Activated CD8-positive, alpha-beta T cell treated with anti-CD3 and anti-CD28 coated beads, Interleukin-2, amount 10 ng/mL, durations not matched to agents 7 days and 5 days (primary cell): ENCODE measurements at regions not wholly inside any gene's neighbourhood (a gene's known extent, or its start where the extent isn't known, plus 50 kb on each side); places are given as distances from the start of the nearest gene placed in this dataset.
A peak's percentile ranks its signal among the peaks of the same experiment; 100 is the strongest.
"Not testable (repeated sequence)": the region's sequence is repeated elsewhere in the genome, so short reads cannot be mapped to it uniquely, and the experiment has no call there.

Experiments used
- ATAC-seq: fragments of 150-1000 bp; cut with Tn5 transposase; one replicate; pipeline ENCODE4 v1.10.0; 2021; ENCODE audit warnings: moderate library complexity
- CTCF ChIA-PET: fragments of 350-600 bp; sonication (Branson Sonifier 250); formaldehyde crosslinking; loops from one replicate; lab custom pipeline; 2021; ENCODE audit warnings: antibody characterized with exemption; lab: Charles Lee
- POLR2A ChIA-PET: fragments of 350-600 bp; sonication (Branson Sonifier 250); formaldehyde crosslinking; loops from one replicate; lab custom pipeline; 2021; ENCODE audit warnings: antibody characterized with exemption; lab: Charles Lee
- DNase-seq: peaks from one replicate; pipeline ENCODE4 v3.0.0-alpha.2; 2020
- H3K27ac Mint-ChIP-seq: one replicate; pipeline ENCODE4 v1.8.0; 2021; ENCODE audit warnings: mild to moderate bottlenecking, mixed read lengths
- H3K27me3 Mint-ChIP-seq: one replicate; pipeline ENCODE4 v1.8.0; 2021; ENCODE audit warnings: low read depth, mixed read lengths
- H3K36me3 Mint-ChIP-seq: one replicate; pipeline ENCODE4 v1.8.0; 2021; ENCODE audit warnings: low read depth, mixed read lengths
- H3K4me1 Mint-ChIP-seq: one replicate; pipeline ENCODE4 v1.8.0; 2021; ENCODE audit warnings: low read depth, mixed read lengths
- H3K4me3 Mint-ChIP-seq: one replicate; pipeline ENCODE4 v1.8.0; 2021; ENCODE audit warnings: mild to moderate bottlenecking, mixed read lengths
- H3K9me3 Mint-ChIP-seq: one replicate; pipeline ENCODE4 v1.8.0; 2022; ENCODE audit warnings: mixed read lengths; ENCODE audit not compliant: insufficient read depth

DNA sequence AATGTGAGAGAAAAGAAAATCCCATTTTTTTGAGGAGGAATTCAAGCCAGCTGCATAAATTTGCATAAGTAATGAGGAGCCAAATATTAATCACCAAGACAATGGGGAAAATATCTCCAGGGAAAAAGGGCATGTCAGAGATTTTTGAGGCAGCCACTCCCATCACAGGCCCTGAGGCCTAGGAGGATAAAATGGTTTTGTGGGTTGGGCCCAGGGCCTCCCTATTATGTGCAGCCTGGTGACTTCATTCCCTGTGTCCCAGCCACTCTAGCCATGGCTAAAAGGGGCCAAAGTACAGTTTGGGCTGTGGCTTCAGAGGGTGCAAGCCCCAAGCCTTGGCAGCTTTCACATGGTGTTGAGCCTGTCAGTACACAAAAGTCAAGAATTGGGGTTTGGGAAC, 1051.0 kb upstream of the FOXG1 start:
- H3K36me3 Mint-ChIP-seq = no peaks in the 10 kb centered on the region
- H3K4me3 Mint-ChIP-seq = no peak overlapping the region
- POLR2A ChIA-PET = no interaction called here
- DNase-seq (no peak), ATAC-seq (no peak)
- CTCF ChIA-PET = no interaction called here
- H3K9me3 Mint-ChIP-seq = peaks cover 26% of the 10 kb centered on the region
- H3K27me3 Mint-ChIP-seq = no peaks in the 10 kb centered on the region
- no peak overlapping the region for H3K27ac Mint-ChIP-seq
- no peaks in the 10 kb centered on the region for H3K4me1 Mint-ChIP-seq

DNA sequence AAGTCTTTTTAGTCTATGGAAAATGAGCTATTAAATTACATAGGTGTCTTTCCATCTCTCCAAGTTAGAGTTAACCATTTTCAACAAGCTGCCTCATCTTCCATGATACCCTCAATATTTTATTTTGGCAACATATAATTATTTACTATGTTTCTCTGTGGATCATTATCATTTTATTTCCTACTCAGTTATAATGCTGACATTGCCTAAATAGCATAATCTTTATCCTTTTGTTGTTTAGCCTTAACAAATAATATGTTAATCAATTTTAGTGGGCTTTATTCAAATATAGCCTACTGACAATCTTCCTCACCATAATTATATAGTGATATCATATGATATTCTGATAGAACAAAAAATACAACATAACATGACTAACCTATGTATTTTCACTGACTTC, 1044.8 kb upstream of the FOXG1 start:
- CTCF ChIA-PET = no interaction called here
- no peak for DNase-seq
- Mint-ChIP-seq H3K27me3 (no peaks in the 10 kb centered on the region), H3K9me3 (peaks cover 24% of the 10 kb centered on the region), H3K4me1 (no peaks in the 10 kb centered on the region), H3K36me3 (no peaks in the 10 kb centered on the region), H3K27ac (no peak overlapping the region), H3K4me3 (no peak overlapping the region)
- POLR2A ChIA-PET = no interaction called here
- ATAC-seq = no peak

DNA sequence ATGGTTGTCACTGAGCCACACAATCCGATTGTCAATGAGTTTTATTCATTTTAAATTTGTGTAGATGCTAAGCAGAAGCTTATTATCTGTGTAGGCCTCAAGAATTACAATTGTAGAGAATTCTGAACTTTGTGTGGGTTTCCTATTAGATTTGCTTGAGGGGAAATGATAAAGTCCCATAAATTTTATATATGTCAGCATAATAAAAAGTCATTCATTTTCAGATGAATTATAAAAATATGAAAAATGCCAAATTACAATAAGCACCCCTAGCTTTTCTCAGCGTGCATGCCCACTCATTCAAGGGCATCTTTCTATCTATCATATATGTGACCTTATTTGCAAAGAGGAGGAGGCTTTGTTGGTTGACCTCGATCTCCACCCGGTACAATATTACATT, 1041.1 kb upstream of the FOXG1 start:
- Mint-ChIP-seq H3K9me3 (peaks cover 12% of the 10 kb centered on the region), H3K27ac (no peak overlapping the region), H3K4me3 (no peak overlapping the region), H3K4me1 (no peaks in the 10 kb centered on the region), H3K36me3 (no peaks in the 10 kb centered on the region), H3K27me3 (no peaks in the 10 kb centered on the region)
- ATAC-seq (no peak), DNase-seq (no peak)
- ChIA-PET POLR2A (no interaction called here), CTCF (no interaction called here)

DNA sequence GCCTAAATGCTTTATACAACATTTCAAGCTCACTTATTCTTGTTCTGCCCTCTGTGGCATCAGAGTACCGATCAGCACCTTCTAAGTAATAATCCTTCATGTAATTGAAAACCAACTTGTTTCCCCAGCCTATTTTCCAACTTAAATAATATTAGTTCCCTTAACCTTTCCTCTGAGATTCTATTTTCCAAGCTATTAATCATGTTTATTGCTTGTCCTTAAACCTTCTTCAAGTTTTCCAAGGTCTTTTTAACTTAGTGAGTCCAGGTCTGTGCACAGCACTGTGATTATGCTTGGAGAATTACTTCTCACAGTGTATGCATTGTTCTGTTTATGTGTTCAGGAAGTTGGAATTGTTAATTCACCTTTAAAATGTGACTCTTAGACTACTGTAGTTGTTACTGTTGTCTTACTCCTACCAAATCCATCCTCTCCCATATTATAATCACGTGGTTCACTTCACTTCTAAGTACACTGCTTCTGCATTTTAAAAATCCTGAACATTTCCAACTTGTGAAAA, 1039.3 kb upstream of the FOXG1 start:
- CTCF ChIA-PET = no interaction called here
- H3K27ac Mint-ChIP-seq = no peak overlapping the region
- H3K4me1 Mint-ChIP-seq = no peaks in the 10 kb centered on the region
- no peak overlapping the region for H3K4me3 Mint-ChIP-seq
- H3K27me3 Mint-ChIP-seq = no peaks in the 10 kb centered on the region
- H3K9me3 Mint-ChIP-seq = peaks cover 9% of the 10 kb centered on the region
- no peak for DNase-seq
- no peak for ATAC-seq
- no peaks in the 10 kb centered on the region for H3K36me3 Mint-ChIP-seq
- POLR2A ChIA-PET = no interaction called here

DNA sequence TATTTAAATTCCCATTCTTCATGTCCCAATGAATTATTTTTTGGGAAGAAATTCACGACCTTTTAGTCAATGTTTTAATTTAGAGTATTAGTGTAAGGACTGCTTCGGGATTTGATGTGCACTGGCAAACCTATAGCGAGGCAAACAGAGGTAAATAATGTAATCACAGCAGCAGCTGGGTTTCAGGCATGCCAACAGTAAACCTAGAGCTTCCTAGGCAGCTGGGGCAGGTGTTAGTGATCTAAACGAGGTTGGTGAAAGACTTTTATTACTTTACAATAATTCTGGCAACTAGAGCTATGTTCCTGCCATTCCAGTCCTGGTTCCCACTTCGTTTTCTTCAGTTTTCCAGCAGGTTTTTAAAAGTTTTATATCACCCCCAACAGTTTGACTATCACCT, 1036.4 kb upstream of the FOXG1 start:
- Mint-ChIP-seq H3K4me1 (no peaks in the 10 kb centered on the region), H3K36me3 (no peaks in the 10 kb centered on the region), H3K27ac (no peak overlapping the region), H3K27me3 (no peaks in the 10 kb centered on the region), H3K4me3 (no peak overlapping the region), H3K9me3 (peaks cover 9% of the 10 kb centered on the region)
- ATAC-seq (no peak), DNase-seq (no peak)
- ChIA-PET CTCF (no interaction called here), POLR2A (no interaction called here)

DNA sequence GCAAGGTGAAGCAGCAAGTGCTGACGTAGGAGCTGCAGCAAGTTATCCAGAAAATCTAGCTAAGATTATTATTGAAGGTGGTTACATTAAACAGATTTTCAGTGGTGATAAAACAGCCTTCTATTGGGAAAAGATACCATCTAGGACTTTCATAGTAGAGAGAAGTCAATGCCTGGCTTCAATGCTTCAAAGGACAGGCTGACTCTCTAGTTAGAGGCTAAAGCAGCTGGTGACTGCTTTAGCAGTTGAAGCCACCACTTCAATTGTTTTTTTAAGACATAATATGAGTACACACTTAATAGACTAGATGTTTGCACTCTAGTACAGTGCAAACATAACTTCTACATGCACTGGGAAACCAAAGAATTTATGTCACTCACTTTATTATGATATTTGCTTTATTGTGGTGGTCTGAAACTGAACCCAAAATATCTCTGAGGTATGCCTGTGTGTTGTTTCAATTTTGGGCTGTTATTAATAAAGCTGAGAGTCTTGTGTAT, 1026.9 kb upstream of the FOXG1 start:
- Mint-ChIP-seq H3K4me3 (no peak overlapping the region), H3K27ac (no peak overlapping the region), H3K4me1 (no peaks in the 10 kb centered on the region), H3K27me3 (no peaks in the 10 kb centered on the region), H3K36me3 (no peaks in the 10 kb centered on the region), H3K9me3 (peaks cover 19% of the 10 kb centered on the region)
- ATAC-seq = no peak
- no peak for DNase-seq
- ChIA-PET CTCF (no interaction called here), POLR2A (no interaction called here)

DNA sequence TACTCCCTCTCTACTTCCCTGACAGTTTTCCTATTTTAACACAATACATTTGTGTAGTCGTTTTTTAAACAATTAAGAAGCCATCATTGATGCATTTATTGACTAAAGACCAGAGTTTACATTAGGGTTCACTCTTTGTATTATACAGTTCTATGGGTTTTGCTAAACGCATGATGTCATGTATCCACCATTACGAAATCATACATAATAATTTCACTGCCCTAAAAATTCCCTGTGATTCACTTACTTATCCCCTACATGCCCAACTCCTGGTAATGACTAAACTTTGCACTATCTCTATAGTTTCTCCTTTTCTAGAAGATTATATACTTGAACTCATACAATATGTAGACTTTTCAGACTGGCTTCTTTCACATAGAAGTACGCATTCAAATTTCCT, 1016.5 kb upstream of the FOXG1 start:
- DNase-seq = no peak
- H3K4me3 Mint-ChIP-seq = no peak overlapping the region
- peaks cover 14% of the 10 kb centered on the region for H3K9me3 Mint-ChIP-seq
- H3K36me3 Mint-ChIP-seq = no peaks in the 10 kb centered on the region
- CTCF ChIA-PET = no interaction called here
- POLR2A ChIA-PET = no interaction called here
- no peaks in the 10 kb centered on the region for H3K4me1 Mint-ChIP-seq
- no peak for ATAC-seq
- no peak overlapping the region for H3K27ac Mint-ChIP-seq
- no peaks in the 10 kb centered on the region for H3K27me3 Mint-ChIP-seq

DNA sequence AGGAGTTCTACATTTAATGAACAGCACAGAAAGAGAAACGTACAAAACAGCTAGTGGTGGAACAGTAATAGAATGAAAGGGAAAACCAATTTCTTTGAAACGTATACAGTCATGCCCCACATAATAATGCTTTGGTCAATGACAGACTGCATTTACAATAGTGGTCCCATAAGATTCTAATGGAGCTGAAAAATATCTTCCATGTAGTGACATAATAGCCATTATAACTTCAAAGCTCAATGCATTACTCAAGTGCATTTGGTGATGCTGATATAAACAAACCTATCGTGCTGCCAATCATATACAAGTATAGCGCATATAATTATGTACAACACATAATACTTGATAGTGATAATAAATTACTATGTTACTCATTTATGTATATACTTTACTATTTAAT, 1008.9 kb upstream of the FOXG1 start:
- peaks cover 10% of the 10 kb centered on the region for H3K9me3 Mint-ChIP-seq
- H3K36me3 Mint-ChIP-seq, DNase-seq, H3K4me3 Mint-ChIP-seq, H3K27ac Mint-ChIP-seq, CTCF ChIA-PET, POLR2A ChIA-PET, H3K4me1 Mint-ChIP-seq, ATAC-seq, H3K27me3 Mint-ChIP-seq: not testable (repeated sequence)

DNA sequence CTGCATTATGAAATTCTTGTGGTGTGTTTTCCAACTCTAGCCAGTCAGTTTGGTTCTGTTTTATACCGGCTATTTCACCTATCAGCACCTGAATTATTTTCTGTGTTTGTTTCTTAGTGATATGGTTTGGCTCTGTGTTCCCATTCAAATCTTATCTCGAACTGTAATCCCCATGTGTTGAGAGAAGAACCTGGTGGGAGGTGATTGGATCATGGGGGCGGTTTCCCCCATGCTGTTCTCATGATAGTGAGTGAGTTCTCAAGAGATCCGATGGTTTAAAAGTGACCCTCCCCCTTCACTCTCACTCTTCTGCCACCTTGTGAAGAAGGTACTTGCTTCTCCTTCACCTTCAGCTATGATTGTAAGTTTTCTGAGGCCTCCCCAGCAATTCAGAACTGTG, 1006.2 kb upstream of the FOXG1 start:
- POLR2A ChIA-PET, H3K27me3 Mint-ChIP-seq, ATAC-seq, DNase-seq, CTCF ChIA-PET, H3K4me1 Mint-ChIP-seq, H3K4me3 Mint-ChIP-seq, H3K36me3 Mint-ChIP-seq, H3K27ac Mint-ChIP-seq: not testable (repeated sequence)
- H3K9me3 Mint-ChIP-seq = peaks cover 12% of the 10 kb centered on the region

DNA sequence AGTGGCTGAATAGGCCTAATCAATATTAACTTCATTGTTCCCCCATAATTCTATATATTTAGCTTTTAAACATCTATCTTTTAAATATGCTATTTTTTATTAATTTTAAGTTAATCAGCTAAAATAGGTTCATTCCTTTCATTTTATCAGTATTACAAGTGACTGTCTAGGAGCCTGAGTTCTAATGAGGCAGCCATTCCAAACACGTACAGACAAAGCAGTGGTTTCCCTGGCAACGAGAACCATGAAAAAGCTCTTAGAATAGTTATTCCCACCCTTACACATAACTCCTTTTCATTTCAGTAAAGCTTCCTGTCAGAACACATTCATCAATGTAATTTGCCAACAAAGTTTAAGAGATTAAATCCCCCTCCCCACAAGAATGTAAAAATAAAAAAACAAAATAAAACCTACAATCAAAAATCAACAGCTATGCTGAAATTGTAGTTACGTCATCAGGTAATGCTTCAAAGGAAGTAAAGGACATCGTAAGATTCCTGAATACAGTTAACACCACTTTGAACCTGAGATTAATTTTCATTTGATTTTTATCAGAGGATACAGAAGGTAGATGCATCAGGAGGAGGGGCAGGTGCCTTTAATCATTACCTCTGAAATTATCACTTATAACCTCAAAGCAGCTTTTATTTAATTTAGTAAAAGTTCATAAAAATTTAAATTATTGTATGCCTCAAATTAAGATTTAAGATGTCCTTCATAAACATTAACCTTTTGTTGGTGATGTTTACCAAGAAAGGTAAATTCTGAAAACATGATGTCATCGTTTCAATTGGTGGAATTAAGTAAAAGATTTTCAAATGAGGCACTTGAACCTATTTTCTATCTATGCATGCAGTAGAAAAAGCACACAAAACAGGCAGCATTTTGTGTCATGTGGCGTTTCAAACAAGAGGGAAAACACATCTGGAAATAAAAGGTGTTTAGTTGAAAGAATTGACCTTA, 967.2 kb upstream of the FOXG1 start:
- H3K4me1 Mint-ChIP-seq, ATAC-seq, POLR2A ChIA-PET, DNase-seq, H3K27me3 Mint-ChIP-seq, H3K4me3 Mint-ChIP-seq, CTCF ChIA-PET, H3K27ac Mint-ChIP-seq, H3K36me3 Mint-ChIP-seq: not testable (repeated sequence)
- H3K9me3 Mint-ChIP-seq = peaks cover 11% of the 10 kb centered on the region

DNA sequence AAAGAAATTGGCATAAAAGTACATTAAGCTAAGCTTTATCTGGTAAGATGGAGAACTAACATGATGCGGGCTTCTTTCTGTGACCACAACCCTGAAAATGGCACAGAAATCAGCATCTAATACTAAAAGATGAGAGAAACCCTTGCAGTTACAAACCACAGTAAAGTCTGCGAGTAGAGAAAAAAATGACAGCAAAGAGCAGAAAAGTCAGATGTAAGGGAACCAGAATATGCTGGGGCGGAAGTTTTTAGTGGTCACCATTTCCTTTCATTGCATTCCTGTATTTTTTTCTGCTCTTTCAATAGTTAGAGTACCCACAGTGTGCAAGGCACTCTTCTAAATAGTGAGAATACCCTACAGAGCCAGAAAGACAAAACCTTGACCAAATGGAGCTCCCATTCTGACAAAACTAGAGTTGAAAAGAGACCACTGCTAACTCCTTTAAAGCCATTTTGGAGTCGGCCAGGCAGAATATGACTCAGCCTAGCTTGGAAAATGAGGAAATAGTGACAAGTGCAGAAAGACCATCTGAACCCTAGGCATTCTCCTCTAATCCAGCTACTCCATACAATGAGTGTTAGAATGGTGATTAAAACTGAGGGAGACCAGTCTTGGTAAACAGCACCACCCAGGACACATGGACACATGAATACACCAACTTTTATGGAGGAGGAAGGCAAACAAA, 948.7 kb upstream of the FOXG1 start:
- H3K4me1 Mint-ChIP-seq, POLR2A ChIA-PET: not testable (repeated sequence)

DNA sequence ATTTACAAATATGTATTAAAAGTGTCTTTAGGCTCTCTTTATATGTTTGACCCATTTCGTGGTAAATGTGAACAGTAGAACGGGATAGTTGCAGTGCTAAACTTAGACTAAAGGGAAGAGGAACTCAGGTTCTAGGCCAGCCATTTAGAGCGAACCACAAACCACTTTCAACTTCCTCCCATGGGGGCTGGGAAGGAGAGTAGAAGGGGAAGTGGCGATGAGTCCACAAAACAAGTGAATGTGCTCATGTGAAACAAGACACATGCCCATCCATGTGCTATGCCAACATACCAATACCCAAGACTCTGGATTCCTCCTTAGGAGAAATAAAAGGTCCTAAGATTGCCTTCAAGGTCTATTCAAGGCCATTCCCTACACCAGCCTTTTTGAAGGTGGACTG, 940.4 kb upstream of the FOXG1 start:
- CTCF ChIA-PET, ATAC-seq, H3K27ac Mint-ChIP-seq, H3K4me1 Mint-ChIP-seq, H3K4me3 Mint-ChIP-seq, H3K36me3 Mint-ChIP-seq, H3K27me3 Mint-ChIP-seq, POLR2A ChIA-PET: not testable (repeated sequence)
- peak; percentile 22 for DNase-seq
- peaks cover 25% of the 10 kb centered on the region for H3K9me3 Mint-ChIP-seq

More for the DNA sequence above, 948.7 kb upstream of the FOXG1 start:
- ATAC-seq, CTCF ChIA-PET, H3K36me3 Mint-ChIP-seq, H3K27ac Mint-ChIP-seq, DNase-seq, H3K4me3 Mint-ChIP-seq, H3K27me3 Mint-ChIP-seq: not testable (repeated sequence)
- H3K9me3 Mint-ChIP-seq = peaks cover 27% of the 10 kb centered on the region
